ENCODE measurements at regions not wholly inside any gene's neighbourhood (a gene's known extent, or its start where the extent isn't known, plus 50 kb on each side); places are given as distances from the start of the nearest gene placed in this dataset.

DNA sequence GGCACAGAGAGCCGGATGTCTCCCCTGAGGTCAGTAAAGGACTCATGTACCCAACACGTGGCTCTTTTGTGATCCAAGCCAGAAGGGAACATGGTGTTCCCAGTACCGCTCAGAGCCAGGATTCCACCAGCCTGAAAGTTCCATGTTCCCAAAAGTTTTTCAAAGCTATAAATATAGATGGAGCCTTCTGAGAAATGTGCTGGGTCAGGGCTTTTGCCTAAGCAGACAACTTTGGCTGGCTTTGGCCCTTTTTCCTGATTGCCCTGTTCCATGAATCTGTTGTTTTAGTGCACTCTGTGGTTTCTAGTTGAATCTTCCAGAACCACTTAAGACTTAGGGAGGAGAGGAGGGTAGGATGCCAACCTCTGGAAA is 128.5 kb upstream of the HS3ST2 start:
- TF ChIP-seq, protein P1, sequence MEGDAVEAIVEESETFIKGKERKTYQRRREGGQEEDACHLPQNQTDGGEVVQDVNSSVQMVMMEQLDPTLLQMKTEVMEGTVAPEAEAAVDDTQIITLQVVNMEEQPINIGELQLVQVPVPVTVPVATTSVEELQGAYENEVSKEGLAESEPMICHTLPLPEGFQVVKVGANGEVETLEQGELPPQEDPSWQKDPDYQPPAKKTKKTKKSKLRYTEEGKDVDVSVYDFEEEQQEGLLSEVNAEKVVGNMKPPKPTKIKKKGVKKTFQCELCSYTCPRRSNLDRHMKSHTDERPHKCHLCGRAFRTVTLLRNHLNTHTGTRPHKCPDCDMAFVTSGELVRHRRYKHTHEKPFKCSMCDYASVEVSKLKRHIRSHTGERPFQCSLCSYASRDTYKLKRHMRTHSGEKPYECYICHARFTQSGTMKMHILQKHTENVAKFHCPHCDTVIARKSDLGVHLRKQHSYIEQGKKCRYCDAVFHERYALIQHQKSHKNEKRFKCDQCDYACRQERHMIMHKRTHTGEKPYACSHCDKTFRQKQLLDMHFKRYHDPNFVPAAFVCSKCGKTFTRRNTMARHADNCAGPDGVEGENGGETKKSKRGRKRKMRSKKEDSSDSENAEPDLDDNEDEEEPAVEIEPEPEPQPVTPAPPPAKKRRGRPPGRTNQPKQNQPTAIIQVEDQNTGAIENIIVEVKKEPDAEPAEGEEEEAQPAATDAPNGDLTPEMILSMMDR (IDR thresholded peaks at IDR 0.05): no peak
- TF ChIP-seq POLR2A (IDR thresholded peaks at IDR 0.05): no peak
